OCI-LY3 (cell line): ENCODE measurements at regions not wholly inside any gene's neighbourhood (a gene's known extent, or its start where the extent isn't known, plus 50 kb on each side); places are given as distances from the start of the nearest gene placed in this dataset.

ENCODE experiments used
- EZH2phosphoT487 ChIP-seq: fragments of 200-600 bp; shearing (Covaris generic); IDR thresholded peaks from 2 replicates; pipeline ENCODE4 v1.6.1; 2018; ENCODE audit warnings: antibody characterized with exemption, mixed run types, low read depth
- TF ChIP-seq, protein P1 (sequence below): fragments of 200-600, 300-600 bp; sonication (generic); IDR thresholded peaks from 2 replicates; pipeline ENCODE4 v1.5.1; 2014; ENCODE audit warnings: antibody characterized with exemption, low read length, low read depth

DNA sequence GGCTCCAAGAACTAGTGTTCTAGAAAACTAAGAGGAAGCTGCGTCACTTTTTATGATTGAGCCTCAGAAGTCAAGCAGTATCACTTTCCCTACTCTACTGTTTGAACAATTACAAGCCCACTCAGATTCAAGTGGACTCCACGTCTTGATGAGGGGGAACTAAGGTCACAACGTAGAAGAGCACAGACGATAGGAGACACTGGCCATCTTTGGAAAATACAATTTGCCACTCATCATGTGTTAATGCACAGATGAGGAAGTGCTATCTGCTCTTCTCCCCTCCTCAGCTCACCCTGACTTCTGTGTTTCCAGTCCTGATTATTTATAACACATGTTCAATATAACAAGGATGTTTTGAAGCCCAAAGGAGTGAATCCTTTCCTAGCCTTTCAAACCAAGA lies 76.1 kb upstream of the CYP1B1 start:
- TF ChIP-seq, protein P1, sequence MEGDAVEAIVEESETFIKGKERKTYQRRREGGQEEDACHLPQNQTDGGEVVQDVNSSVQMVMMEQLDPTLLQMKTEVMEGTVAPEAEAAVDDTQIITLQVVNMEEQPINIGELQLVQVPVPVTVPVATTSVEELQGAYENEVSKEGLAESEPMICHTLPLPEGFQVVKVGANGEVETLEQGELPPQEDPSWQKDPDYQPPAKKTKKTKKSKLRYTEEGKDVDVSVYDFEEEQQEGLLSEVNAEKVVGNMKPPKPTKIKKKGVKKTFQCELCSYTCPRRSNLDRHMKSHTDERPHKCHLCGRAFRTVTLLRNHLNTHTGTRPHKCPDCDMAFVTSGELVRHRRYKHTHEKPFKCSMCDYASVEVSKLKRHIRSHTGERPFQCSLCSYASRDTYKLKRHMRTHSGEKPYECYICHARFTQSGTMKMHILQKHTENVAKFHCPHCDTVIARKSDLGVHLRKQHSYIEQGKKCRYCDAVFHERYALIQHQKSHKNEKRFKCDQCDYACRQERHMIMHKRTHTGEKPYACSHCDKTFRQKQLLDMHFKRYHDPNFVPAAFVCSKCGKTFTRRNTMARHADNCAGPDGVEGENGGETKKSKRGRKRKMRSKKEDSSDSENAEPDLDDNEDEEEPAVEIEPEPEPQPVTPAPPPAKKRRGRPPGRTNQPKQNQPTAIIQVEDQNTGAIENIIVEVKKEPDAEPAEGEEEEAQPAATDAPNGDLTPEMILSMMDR, result no peak
- TF ChIP-seq EZH2phosphoT487, result no peak
